ENCODE measurements at regions not wholly inside any gene's neighbourhood (a gene's known extent, or its start where the extent isn't known, plus 50 kb on each side); places are given as distances from the start of the nearest gene placed in this dataset.

DNA sequence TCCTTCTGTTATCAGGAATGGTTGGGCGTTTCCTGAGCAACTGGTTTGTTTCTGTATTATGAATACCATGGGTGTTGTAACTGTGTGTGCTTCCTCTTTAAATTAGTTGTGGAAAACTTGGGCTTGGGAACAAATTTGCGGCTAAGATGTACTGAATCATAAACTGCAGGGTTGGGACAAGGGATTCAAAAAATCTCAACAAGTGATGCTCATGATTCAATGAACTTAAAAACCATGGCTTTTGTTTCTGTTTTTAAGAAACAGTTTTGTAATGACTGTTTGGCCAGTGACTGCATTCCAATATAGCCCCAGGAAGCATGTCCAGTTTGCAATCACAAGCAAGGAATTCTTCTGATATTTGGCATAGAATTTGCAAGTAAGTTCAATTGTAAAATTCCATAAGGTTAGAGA, 657.5 kb upstream of the WWC1 start:
- no peak for DNase-seq (ENCODE audit: low spot score)
- H3K27ac Mint-ChIP-seq (ENCODE audit: unreplicated experiment): peak overlapping the region; percentile 58
- no peak overlapping the region for H3K4me3 Mint-ChIP-seq (ENCODE audit: unreplicated experiment)
- no peaks in the 10 kb centered on the region for H3K9me3 Mint-ChIP-seq (ENCODE audit: low read depth)
- H3K4me1 Mint-ChIP-seq (ENCODE audit: low read depth): peaks cover 14% of the 10 kb centered on the region
- TF ChIP-seq, protein P1, sequence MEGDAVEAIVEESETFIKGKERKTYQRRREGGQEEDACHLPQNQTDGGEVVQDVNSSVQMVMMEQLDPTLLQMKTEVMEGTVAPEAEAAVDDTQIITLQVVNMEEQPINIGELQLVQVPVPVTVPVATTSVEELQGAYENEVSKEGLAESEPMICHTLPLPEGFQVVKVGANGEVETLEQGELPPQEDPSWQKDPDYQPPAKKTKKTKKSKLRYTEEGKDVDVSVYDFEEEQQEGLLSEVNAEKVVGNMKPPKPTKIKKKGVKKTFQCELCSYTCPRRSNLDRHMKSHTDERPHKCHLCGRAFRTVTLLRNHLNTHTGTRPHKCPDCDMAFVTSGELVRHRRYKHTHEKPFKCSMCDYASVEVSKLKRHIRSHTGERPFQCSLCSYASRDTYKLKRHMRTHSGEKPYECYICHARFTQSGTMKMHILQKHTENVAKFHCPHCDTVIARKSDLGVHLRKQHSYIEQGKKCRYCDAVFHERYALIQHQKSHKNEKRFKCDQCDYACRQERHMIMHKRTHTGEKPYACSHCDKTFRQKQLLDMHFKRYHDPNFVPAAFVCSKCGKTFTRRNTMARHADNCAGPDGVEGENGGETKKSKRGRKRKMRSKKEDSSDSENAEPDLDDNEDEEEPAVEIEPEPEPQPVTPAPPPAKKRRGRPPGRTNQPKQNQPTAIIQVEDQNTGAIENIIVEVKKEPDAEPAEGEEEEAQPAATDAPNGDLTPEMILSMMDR (IDR thresholded peaks at IDR 0.05): no peak
- no peaks in the 10 kb centered on the region for H3K36me3 Mint-ChIP-seq (ENCODE audit: low read depth)
- H3K27me3 Mint-ChIP-seq (ENCODE audit: low read depth): no peaks in the 10 kb centered on the region

DNA sequence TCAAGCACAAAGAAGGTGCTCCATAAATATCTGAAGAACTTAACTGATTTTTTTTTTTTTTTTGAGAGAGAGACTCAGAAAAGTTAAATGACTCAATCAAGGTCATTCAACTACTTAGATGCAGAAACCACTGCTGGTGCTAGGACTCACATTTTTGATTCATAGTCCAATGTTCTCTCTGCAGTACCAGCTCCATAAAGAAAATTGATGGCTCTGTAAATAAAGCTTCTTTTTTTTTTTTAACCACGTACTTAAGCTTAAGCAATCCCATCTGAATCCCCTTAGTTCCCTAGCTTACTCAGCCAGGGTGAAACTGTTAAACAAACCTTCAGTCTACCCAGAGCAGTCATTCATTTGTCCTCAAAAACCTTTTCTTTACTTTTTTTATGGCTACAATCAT, 657.0 kb upstream of the WWC1 start:
- no peak overlapping the region for H3K4me3 Mint-ChIP-seq (ENCODE audit: unreplicated experiment)
- no peaks in the 10 kb centered on the region for H3K36me3 Mint-ChIP-seq (ENCODE audit: low read depth)
- TF ChIP-seq, protein P1 (IDR thresholded peaks at IDR 0.05): no peak
- peaks cover 18% of the 10 kb centered on the region for H3K4me1 Mint-ChIP-seq (ENCODE audit: low read depth)
- H3K27me3 Mint-ChIP-seq (ENCODE audit: low read depth): no peaks in the 10 kb centered on the region
- H3K27ac Mint-ChIP-seq (ENCODE audit: unreplicated experiment): no peak overlapping the region
- DNase-seq (ENCODE audit: low spot score): no peak
- no peaks in the 10 kb centered on the region for H3K9me3 Mint-ChIP-seq (ENCODE audit: low read depth)

DNA sequence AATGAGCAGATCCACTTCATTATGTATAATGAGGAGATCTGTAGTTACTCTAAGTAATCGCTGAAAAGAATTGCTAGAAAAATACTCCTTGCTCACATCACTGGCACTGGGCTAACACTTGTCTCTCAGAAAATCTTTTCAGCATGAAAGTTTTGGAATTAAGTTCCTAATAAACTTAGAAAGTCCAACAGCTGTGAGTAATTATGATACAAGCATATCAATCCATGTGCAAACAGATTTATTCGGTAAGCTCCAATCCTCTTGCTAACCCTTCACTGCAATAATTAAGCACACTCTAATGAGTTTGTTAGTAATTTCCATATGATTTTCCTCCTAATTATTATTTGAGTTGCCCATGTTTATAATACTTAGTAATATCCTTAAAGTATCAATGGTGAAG, 652.6 kb upstream of the WWC1 start:
- Mint-ChIP-seq H3K4me3 (ENCODE audit: unreplicated experiment) (no peak overlapping the region), H3K4me1 (ENCODE audit: low read depth) (peaks cover 47% of the 10 kb centered on the region), H3K9me3 (ENCODE audit: low read depth) (no peaks in the 10 kb centered on the region), H3K27me3 (ENCODE audit: low read depth) (no peaks in the 10 kb centered on the region), H3K27ac (ENCODE audit: unreplicated experiment) (no peak overlapping the region), H3K36me3 (ENCODE audit: low read depth) (no peaks in the 10 kb centered on the region)
- TF ChIP-seq, protein P1 (IDR thresholded peaks at IDR 0.05): no peak
- DNase-seq (ENCODE audit: low spot score): no peak

DNA sequence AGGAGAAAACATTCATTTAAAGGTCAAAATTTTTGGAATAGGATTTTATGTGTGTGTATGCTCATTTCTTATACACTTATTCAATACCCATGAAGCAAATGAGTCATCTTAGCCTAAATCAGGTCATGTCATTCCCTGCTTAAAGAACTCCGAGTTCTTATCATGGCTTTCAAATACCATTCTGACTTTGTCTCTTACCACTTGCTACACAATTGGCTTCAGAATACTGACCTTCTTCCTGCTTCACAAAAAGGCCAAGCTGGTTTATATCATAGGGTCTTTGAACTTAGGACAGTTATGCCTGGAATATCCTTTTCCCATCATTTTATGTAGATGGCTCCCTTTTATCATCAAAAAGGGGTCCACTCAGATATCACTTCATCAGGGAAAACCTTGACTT, 652.2 kb upstream of the WWC1 start:
- Mint-ChIP-seq H3K9me3 (ENCODE audit: low read depth) (no peaks in the 10 kb centered on the region), H3K27ac (ENCODE audit: unreplicated experiment) (no peak overlapping the region), H3K4me1 (ENCODE audit: low read depth) (peaks cover 47% of the 10 kb centered on the region), H3K4me3 (ENCODE audit: unreplicated experiment) (no peak overlapping the region), H3K27me3 (ENCODE audit: low read depth) (no peaks in the 10 kb centered on the region), H3K36me3 (ENCODE audit: low read depth) (no peaks in the 10 kb centered on the region)
- TF ChIP-seq, protein P1 (IDR thresholded peaks at IDR 0.05): no peak
- DNase-seq (ENCODE audit: low spot score): no peak

DNA sequence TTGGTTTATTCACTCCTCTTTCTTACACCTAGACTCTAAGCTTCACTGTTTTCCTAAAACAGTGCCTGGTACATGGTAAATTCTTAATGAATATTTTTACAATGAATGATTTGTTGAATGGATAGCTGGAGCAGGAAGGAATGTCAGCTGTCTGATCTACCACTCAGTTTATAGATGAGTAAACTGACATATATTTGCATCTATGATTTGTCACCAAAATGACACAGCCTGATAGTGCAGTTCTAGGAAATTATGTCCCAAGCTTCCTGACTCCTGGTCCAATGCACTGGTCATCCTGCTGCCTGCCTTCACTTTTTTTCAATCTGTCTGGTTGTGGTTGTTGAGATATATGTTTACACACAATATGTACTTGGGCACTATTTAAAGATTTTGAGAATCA, 651.7 kb upstream of the WWC1 start:
- TF ChIP-seq, protein P1 (IDR thresholded peaks at IDR 0.05): no peak
- DNase-seq (ENCODE audit: low spot score): no peak
- Mint-ChIP-seq H3K9me3 (ENCODE audit: low read depth) (no peaks in the 10 kb centered on the region), H3K4me1 (ENCODE audit: low read depth) (peaks cover 44% of the 10 kb centered on the region), H3K4me3 (ENCODE audit: unreplicated experiment) (no peak overlapping the region), H3K27ac (ENCODE audit: unreplicated experiment) (no peak overlapping the region), H3K27me3 (ENCODE audit: low read depth) (no peaks in the 10 kb centered on the region), H3K36me3 (ENCODE audit: low read depth) (no peaks in the 10 kb centered on the region)
